Mucosa of rectum (tissue), 2 donors: ENCODE measurements at regions not wholly inside any gene's neighbourhood (a gene's known extent, or its start where the extent isn't known, plus 50 kb on each side); places are given as distances from the start of the nearest gene placed in this dataset.

ENCODE experiments used
- H3K27ac ChIP-seq, 2 donors: one replicate each; pipeline ENCODE4 v1.7.0; 2013; ENCODE audit warnings: inconsistent platforms in 2 of 2, low read depth in 2 of 2, low read length in 2 of 2
- H3K27me3 ChIP-seq, 2 donors: one replicate each; pipeline ENCODE4 v1.7.0; 2013; ENCODE audit warnings: low read length in 2 of 2; ENCODE audit not compliant: control insufficient read depth in 2 of 2, insufficient read depth in 2 of 2
- H3K36me3 ChIP-seq, 2 donors: one replicate each; pipeline ENCODE4 v1.7.0; 2013; ENCODE audit warnings: low read length in 2 of 2; ENCODE audit not compliant: control insufficient read depth in 2 of 2, insufficient read depth in 2 of 2
- H3K4me1 ChIP-seq, 2 donors: one replicate each; pipeline ENCODE4 v1.7.0; 2013; ENCODE audit warnings: low read length in 2 of 2, mild to moderate bottlenecking in 1 of 2; ENCODE audit not compliant: control insufficient read depth in 2 of 2, insufficient read depth in 2 of 2
- H3K4me3 ChIP-seq, 2 donors: one replicate each; pipeline ENCODE4 v1.7.0; 2013; ENCODE audit warnings: low read length in 2 of 2
- H3K9ac ChIP-seq, 2 donors: one replicate each; pipeline ENCODE4 v1.7.0; 2013; ENCODE audit warnings: low read length in 2 of 2, low read depth in 1 of 2, mild to moderate bottlenecking in 1 of 2
- H3K9me3 ChIP-seq, 2 donors: one replicate each; pipeline ENCODE4 v1.7.0; 2013; ENCODE audit warnings: low read length in 2 of 2; ENCODE audit not compliant: control insufficient read depth in 2 of 2
- donor health status: healthy.
- donor health status: Normal muscosa, but diverticular disease.

- H3K27ac ChIP-seq, result no peak overlapping the region
- no peaks in the 10 kb centered on the region for H3K36me3 ChIP-seq
- H3K4me3 ChIP-seq, result no peak overlapping the region
- no peaks in the 10 kb centered on the region for H3K4me1 ChIP-seq
- no peak overlapping the region for H3K9ac ChIP-seq
- H3K27me3 ChIP-seq, result no peaks in the 10 kb centered on the region
- H3K9me3 ChIP-seq, result no peaks in the 10 kb centered on the region
Observed at GRCh38 chr15:31161951-31162350, 60.4 kb upstream of the TRPM1 start.

GRCh38 chr15:31162721-31163510 is 61.4 kb upstream of the TRPM1 start:
- H3K4me1 ChIP-seq, result no peaks in the 10 kb centered on the region
- H3K9ac ChIP-seq, result no peak overlapping the region
- no peaks in the 10 kb centered on the region for H3K27me3 ChIP-seq
- no peaks in the 10 kb centered on the region for H3K36me3 ChIP-seq
- no peak overlapping the region for H3K4me3 ChIP-seq
- H3K9me3 ChIP-seq, result no peaks in the 10 kb centered on the region
- no peak overlapping the region for H3K27ac ChIP-seq

DNA sequence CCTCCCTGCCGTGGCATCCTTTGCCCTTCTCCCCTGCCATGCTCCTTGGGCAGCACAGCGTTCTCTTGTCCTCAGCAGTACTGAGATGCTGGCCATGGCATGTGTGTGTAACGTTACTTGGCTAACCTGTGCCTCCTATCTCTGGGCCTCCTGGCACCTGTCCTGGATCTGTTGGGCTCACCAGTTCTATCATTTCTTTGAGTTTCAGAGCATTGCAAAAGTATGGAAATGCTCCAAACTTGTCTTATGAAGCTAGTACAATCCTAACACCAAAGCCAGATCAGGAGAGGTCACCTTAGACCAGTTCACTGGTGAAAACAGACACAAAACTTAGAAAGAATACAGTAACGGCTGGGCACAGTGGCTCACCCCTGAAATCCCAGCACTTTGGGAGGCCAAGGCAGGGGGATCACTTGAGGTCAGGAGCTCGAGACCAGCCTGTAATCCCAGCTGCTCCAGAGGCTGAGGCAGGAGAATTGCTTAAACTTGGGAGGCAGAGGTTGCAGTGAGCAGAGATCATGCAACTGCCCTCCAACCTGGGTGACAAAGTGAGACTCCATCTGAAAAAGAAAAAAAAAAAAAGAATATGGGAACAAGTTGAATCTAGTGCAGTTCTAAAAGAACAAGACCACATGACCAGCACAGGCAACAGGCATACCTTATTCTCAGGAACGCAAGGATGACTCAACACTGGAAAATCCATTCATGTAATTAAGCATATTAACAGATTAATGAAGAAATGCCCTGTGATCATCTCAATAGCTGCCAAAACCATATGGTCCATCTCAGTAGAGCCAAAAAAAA is 62.4 kb upstream of the TRPM1 start:
- H3K36me3 ChIP-seq, result no peaks in the 10 kb centered on the region
- H3K4me3 ChIP-seq, result no peak overlapping the region
- H3K27me3 ChIP-seq, result no peaks in the 10 kb centered on the region
- H3K9me3 ChIP-seq, result no peaks in the 10 kb centered on the region
- no peaks in the 10 kb centered on the region for H3K4me1 ChIP-seq
- H3K27ac ChIP-seq, result no peak overlapping the region
- no peak overlapping the region for H3K9ac ChIP-seq

DNA sequence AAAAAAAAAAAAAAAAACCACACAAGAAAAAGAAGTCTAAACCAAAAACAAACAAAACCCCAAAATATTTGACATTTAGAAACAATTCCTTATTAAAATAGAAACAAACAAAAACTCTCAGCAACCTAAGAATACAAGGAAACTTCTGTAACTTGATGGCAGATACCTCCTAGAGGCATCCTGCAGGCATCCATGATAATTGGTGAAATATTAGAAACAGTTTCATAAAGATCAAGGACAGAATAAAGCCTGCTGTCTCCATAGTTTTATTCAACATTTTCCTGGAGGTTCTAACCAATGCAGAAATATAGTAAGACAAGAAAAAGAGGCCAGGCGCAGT is 63.0 kb upstream of the TRPM1 start:
- Histone ChIP-seq H3K4me3 (no peak overlapping the region), H3K27ac (no peak overlapping the region)

GRCh38 chr15:31169558-31169957 is 68.0 kb upstream of the TRPM1 start:
- no peak overlapping the region for H3K27ac ChIP-seq

More for the DNA sequence above, 63.0 kb upstream of the TRPM1 start:
- Histone ChIP-seq H3K27me3 (no peaks in the 10 kb centered on the region), H3K36me3 (no peaks in the 10 kb centered on the region), H3K9ac (no peak overlapping the region), H3K4me1 (no peaks in the 10 kb centered on the region), H3K9me3 (no peaks in the 10 kb centered on the region)

GRCh38 chr15:31171731-31172130 is 70.2 kb upstream of the TRPM1 start:
- no peaks in the 10 kb centered on the region for H3K36me3 ChIP-seq
- no peak overlapping the region for H3K4me3 ChIP-seq
- no peaks in the 10 kb centered on the region for H3K4me1 ChIP-seq
- no peak overlapping the region for H3K27ac ChIP-seq
- H3K9me3 ChIP-seq, result no peaks in the 10 kb centered on the region
- H3K27me3 ChIP-seq, result no peaks in the 10 kb centered on the region
- no peak overlapping the region for H3K9ac ChIP-seq

More at GRCh38 chr15:31169558-31169957, 68.0 kb upstream of the TRPM1 start:
- no peaks in the 10 kb centered on the region for H3K4me1 ChIP-seq
- no peak overlapping the region for H3K4me3 ChIP-seq
- H3K27me3 ChIP-seq, result no peaks in the 10 kb centered on the region
- no peaks in the 10 kb centered on the region for H3K9me3 ChIP-seq
- H3K36me3 ChIP-seq, result no peaks in the 10 kb centered on the region
- H3K9ac ChIP-seq, result no peak overlapping the region

DNA sequence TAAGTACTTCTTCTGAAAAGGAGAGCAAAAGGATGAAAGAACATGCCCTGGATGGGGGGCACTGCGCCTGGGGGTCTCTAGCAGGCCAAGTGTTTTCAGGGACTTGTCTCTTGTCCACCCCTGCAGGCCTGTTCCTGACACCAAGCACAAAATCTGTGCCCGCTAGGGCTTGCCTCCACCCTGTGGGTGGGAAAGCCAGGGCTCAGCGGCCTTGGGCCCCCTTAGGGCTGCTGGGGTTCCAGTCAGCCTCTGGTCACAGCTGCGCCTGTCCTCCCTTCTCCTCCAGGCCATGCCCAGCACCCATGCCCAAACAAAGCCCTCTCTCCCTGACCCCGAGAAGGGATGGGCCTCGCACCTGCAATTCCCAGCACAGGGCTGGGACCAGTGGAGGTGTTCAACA is 71.1 kb upstream of the TRPM1 start:
- no peaks in the 10 kb centered on the region for H3K4me1 ChIP-seq
- H3K36me3 ChIP-seq, result no peaks in the 10 kb centered on the region
- no peak overlapping the region for H3K4me3 ChIP-seq
- no peaks in the 10 kb centered on the region for H3K9me3 ChIP-seq
- no peak overlapping the region for H3K27ac ChIP-seq
- H3K9ac ChIP-seq, result no peak overlapping the region
- no peaks in the 10 kb centered on the region for H3K27me3 ChIP-seq

- Histone ChIP-seq H3K27me3 (no peaks in the 10 kb centered on the region), H3K36me3 (no peaks in the 10 kb centered on the region), H3K4me3 (no peak overlapping the region), H3K9me3 (no peaks in the 10 kb centered on the region), H3K27ac (no peak overlapping the region), H3K4me1 (no peaks in the 10 kb centered on the region), H3K9ac (no peak overlapping the region)
Observed at GRCh38 chr15:31173790-31174450, 72.4 kb upstream of the TRPM1 start.

DNA sequence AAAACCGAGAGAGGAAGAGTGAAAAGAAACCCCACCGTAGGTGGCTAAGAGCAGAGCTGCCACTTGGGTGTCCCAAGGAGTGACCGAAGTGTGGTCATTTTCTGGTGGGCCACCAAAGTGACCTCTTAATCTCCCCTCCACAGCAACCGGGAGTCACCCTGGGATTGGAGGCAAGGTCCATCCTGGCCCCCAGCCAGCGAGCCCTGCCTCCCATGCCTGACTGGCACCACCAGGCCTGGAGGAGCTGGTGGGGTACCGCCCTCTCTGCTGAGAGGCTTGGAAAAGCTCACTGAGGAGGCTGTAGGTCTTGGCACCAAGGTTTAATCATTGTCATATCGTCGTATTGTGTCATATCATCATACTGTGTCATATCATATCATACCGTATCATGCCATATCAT is 74.0 kb upstream of the TRPM1 start:
- Histone ChIP-seq H3K4me3 (no peak overlapping the region), H3K9me3 (no peaks in the 10 kb centered on the region), H3K9ac (no peak overlapping the region), H3K4me1 (no peaks in the 10 kb centered on the region), H3K36me3 (no peaks in the 10 kb centered on the region), H3K27ac (no peak overlapping the region), H3K27me3 (no peaks in the 10 kb centered on the region)

DNA sequence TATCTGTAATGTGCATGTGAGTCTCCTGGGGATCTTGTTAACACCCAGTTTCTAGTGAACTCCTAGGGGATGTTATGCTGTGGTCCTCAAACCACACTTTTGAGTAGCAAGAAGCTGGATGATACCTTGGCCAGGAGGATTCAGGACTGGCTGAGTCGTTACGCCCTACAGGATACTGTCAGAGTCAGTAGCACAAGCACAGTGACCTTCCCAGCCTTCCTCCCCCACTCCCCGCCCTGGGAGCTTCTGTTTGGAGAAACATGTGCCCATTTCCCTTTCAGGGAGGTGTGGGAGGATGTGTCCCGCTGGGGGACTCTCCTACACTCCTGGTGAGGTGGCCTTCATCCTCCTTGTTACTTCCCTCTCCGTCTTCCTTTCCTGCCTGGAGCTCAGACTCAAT is 76.4 kb upstream of the TRPM1 start:
- no peaks in the 10 kb centered on the region for H3K27me3 ChIP-seq
- H3K36me3 ChIP-seq, result no peaks in the 10 kb centered on the region
- H3K9ac ChIP-seq, result no peak overlapping the region
- H3K9me3 ChIP-seq, result peaks cover 0 to 2% of the 10 kb centered on the region in 2 donors
- H3K27ac ChIP-seq, result no peak overlapping the region
- no peaks in the 10 kb centered on the region for H3K4me1 ChIP-seq
- H3K4me3 ChIP-seq, result no peak overlapping the region
